Upper lobe of left lung (tissue), 6 donors: ENCODE measurements at regions not wholly inside any gene's neighbourhood (a gene's known extent, or its start where the extent isn't known, plus 50 kb on each side); places are given as distances from the start of the nearest gene placed in this dataset.

Experiments
- ATAC-seq, 2 donors: fragments of 200-7000 bp; cut with Tn5 transposase; one replicate each; pipeline ENCODE4 v1.9.1; 2022; ENCODE audit warnings: mild to moderate bottlenecking in 2 of 2, moderate library complexity in 2 of 2; ENCODE audit not compliant: low FRiP score in 2 of 2
- DNase-seq, 2 donors: peaks; one replicate each; pipeline ENCODE4 v3.0.0-alpha.2; 2019 to 2020
- H3K27ac ChIP-seq, 4 donors: fragments of 200-600 bp; sonication (generic); one replicate each; pipeline ENCODE4 v1.5.1; 2016 to 2019
- H3K27me3 ChIP-seq, 4 donors: fragments of 200-600 bp; sonication (generic); one replicate each; pipeline ENCODE4 v1.5.1; 2017 to 2019
- H3K36me3 ChIP-seq, 4 donors: fragments of 200-600 bp; sonication (generic); one replicate each; pipeline ENCODE4 v1.5.1; 2016 to 2019
- H3K4me1 ChIP-seq, 4 donors: fragments of 200-600 bp; sonication (generic); one replicate each; pipeline ENCODE4 v1.5.1; 2018 to 2019
- H3K4me3 ChIP-seq, 4 donors: fragments of 200-600 bp; sonication (generic); one replicate each; pipeline ENCODE4 v1.5.1; 2017 to 2019; ENCODE audit warnings: mild to moderate bottlenecking in 2 of 4, moderate library complexity in 1 of 4
- H3K9me3 ChIP-seq, 4 donors: fragments of 200-600 bp; sonication (generic); one replicate each; pipeline ENCODE4 v1.5.1; 2018 to 2019
- EP300 ChIP-seq, 4 donors: sonication (generic); formaldehyde crosslinking; IDR thresholded peaks; one replicate each; pipeline ENCODE4 v1.5.1; 2017; ENCODE audit warnings: antibody characterized with exemption in 4 of 4, control low read depth in 2 of 4
- POLR2A ChIP-seq, 4 donors: fragments of 450-650 bp; IDR thresholded peaks; one replicate each; pipeline ENCODE4 v1.5.1; 2016 to 2017; ENCODE audit warnings: antibody characterized with exemption in 4 of 4, mild to moderate bottlenecking in 2 of 4
- POLR2AphosphoS5 ChIP-seq, 2 donors: sonication (generic); formaldehyde crosslinking; IDR thresholded peaks; one replicate each; pipeline ENCODE4 v1.5.1; 2017; ENCODE audit warnings: antibody characterized with exemption in 2 of 2
- WGBS, 2 donors: methylation state at CpG; one replicate each; pipeline ENCODE4 v1.1.5; 2017 to 2018; 5-methylcytosine and 5-hydroxymethylcytosine counted together
- TF ChIP-seq, protein P1 (sequence below), 6 experiments: fragments of 450-650 bp in 4 of 6; fragments of 200-600 bp in 2 of 6; sonication (generic) in 2 of 6; IDR thresholded peaks; one replicate each; pipeline ENCODE4 v1.5.1; 2016 to 2019; ENCODE audit warnings: antibody characterized with exemption in 6 of 6
- donor health status: DM: no; HTN: no; CAD: no; lungs with moderate emphysema.
- donor health status: DM: no; HTN: yes; CAD: no; lungs with severe emphysema.

DNA sequence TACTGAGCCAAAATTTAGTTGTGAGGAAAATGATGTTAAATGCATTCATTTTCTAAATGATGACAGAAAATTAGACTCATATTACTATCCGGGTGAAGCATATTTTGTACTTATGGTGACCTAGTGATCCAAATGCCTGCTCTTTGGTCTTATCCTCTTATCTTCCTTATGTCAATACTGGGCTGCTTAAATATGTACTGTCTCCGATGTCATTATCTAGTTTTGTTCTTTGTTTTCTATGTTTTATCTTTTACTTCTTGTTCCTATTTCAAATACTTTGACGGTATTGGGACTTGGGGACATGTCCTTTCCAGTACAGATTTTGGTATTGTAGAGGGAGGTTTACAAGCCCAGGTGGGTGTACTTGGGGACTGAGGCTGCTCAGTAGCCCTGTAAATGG lies 124.6 kb upstream of the ESR1 start:
- DNase-seq (no peak), ATAC-seq (no peak)
- H3K27ac ChIP-seq, result no peak overlapping the region
- peaks cover 7 to 14% (median 12%) of the 10 kb centered on the region in 4 donors for H3K4me1 ChIP-seq
- H3K4me3 ChIP-seq, result no peak overlapping the region
- 75 to 81% methylated on average over 3 of the region's 3 CpGs for WGBS, 2 donors
- H3K27me3 ChIP-seq, result no peaks in the 10 kb centered on the region
- no peaks in the 10 kb centered on the region for H3K9me3 ChIP-seq
- H3K36me3 ChIP-seq, result no peaks in the 10 kb centered on the region
- TF ChIP-seq EP300 (IDR thresholded peaks at IDR 0.05) (no peak), POLR2AphosphoS5 (IDR thresholded peaks at IDR 0.05) (no peak), POLR2A (IDR thresholded peaks at IDR 0.05) (no peak)
- TF ChIP-seq, protein P1, sequence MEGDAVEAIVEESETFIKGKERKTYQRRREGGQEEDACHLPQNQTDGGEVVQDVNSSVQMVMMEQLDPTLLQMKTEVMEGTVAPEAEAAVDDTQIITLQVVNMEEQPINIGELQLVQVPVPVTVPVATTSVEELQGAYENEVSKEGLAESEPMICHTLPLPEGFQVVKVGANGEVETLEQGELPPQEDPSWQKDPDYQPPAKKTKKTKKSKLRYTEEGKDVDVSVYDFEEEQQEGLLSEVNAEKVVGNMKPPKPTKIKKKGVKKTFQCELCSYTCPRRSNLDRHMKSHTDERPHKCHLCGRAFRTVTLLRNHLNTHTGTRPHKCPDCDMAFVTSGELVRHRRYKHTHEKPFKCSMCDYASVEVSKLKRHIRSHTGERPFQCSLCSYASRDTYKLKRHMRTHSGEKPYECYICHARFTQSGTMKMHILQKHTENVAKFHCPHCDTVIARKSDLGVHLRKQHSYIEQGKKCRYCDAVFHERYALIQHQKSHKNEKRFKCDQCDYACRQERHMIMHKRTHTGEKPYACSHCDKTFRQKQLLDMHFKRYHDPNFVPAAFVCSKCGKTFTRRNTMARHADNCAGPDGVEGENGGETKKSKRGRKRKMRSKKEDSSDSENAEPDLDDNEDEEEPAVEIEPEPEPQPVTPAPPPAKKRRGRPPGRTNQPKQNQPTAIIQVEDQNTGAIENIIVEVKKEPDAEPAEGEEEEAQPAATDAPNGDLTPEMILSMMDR (IDR thresholded peaks at IDR 0.05), result no peak

DNA sequence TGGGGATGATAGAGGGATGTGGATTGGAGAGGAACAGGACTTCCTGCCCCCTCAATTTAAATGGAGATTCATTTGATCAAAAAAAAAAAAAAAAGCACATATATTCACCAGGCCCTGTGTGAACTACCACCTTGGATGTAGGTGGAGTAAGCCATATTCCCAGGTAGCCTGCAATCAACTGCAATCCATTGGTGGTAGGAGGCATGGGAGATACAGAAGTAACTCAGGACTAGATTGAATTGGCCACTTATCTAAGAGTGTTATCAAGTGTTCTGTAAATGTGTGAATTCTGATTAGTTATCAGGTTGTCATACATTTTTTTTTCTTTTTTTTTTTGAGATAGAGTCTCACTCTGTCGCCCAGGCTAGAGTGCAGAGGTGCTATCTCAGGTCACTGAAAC lies 124.1 kb upstream of the ESR1 start:
- Histone ChIP-seq H3K36me3 (no peaks in the 10 kb centered on the region), H3K4me3 (no peak overlapping the region), H3K27me3 (no peaks in the 10 kb centered on the region), H3K4me1 (peaks cover 7 to 14% (median 12%) of the 10 kb centered on the region in 4 donors), H3K27ac (no peak overlapping the region), H3K9me3 (no peaks in the 10 kb centered on the region)
- TF ChIP-seq POLR2A (IDR thresholded peaks at IDR 0.05), result no peak
- TF ChIP-seq, protein P1 (IDR thresholded peaks at IDR 0.05), result no peak
- WGBS, 2 donors, result 88 to 100% methylated on average over 1 of the region's 1 CpG
- no peak for DNase-seq
- no peak for ATAC-seq

DNA sequence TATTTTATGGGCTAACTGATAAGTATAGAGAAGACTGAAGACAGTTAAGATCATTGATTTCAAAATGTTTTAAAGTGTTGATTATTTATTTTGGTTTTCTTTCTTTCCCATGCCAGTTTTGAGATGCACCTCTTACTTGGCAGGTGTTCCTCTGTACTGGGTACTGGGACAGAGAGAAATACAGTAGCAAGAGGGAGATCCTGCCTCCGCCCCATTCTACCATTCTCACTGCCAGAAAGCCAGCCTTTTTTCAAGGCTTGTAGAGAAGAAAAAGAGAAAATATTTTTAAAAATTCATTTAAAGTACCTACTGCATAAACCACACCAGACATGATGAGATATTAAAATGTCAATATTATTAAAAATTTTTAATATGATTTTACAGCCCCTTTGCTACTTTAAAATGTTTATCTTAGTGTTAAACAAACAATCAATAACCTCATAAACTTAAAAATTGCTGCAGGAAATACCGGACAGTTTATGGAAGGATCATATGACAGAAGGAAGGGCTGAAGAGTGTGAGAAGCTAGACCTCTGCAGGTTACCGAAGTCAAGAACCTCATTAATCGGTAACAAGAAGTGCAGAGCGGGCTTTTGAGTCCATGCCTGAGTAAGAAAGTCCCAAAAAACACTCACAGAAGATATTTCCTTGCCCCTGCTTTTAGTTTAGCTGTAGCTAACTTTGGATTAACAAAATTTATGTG lies 117.8 kb upstream of the ESR1 start:
- no peak for DNase-seq
- WGBS, 2 donors, result 69 to 70% methylated on average over 5 of the region's 5 CpGs
- TF ChIP-seq EP300 (IDR thresholded peaks at IDR 0.05) (no peak), POLR2AphosphoS5 (IDR thresholded peaks at IDR 0.05) (no peak), POLR2A (IDR thresholded peaks at IDR 0.05) (no peak)
- TF ChIP-seq, protein P1 (IDR thresholded peaks at IDR 0.05), result no peak
- no peak for ATAC-seq
- no peaks in the 10 kb centered on the region for H3K36me3 ChIP-seq
- no peak overlapping the region for H3K27ac ChIP-seq
- no peaks in the 10 kb centered on the region for H3K4me1 ChIP-seq
- no peaks in the 10 kb centered on the region for H3K9me3 ChIP-seq
- no peaks in the 10 kb centered on the region for H3K27me3 ChIP-seq
- no peak overlapping the region for H3K4me3 ChIP-seq

DNA sequence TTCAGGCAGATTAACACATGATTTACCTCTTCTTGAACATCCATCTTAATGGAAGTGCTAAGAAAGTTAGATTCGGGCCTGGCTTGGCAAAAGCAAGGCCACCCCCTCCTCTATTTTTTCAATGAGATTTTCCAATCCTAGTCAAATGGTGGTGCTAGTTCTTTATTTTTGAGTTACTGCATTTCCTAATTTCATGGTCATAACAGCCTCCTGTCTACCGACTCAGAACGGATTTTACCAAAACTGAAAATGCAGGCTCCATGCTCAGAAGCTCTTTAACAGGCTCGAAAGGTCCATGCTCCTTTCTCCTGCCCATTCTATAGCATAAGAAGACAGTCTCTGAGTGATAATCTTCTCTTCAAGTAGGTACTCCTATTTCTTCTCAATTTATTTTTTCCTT lies 117.2 kb upstream of the ESR1 start:
- H3K27ac ChIP-seq, result peak overlapping the region; percentile 26 to 71 (median 51)
- H3K36me3 ChIP-seq, result no peaks in the 10 kb centered on the region
- ATAC-seq (peak in 1 of 2 donors; percentile 83), DNase-seq (no peak)
- H3K27me3 ChIP-seq, result no peaks in the 10 kb centered on the region
- peak overlapping the region in 2 of 4 donors; percentile 4 to 13 for H3K4me3 ChIP-seq
- H3K9me3 ChIP-seq, result no peaks in the 10 kb centered on the region
- TF ChIP-seq POLR2A (IDR thresholded peaks at IDR 0.05) (peak in 1 of 4 donors; percentile 29), POLR2AphosphoS5 (IDR thresholded peaks at IDR 0.05) (no peak)
- TF ChIP-seq, protein P1 (IDR thresholded peaks at IDR 0.05), result no peak
- 47 to 48% methylated on average over 4 of the region's 4 CpGs for WGBS, 2 donors
- no peaks in the 10 kb centered on the region for H3K4me1 ChIP-seq
